Glutamatergic neuron (in vitro differentiated cells): ENCODE measurements at regions not wholly inside any gene's neighbourhood (a gene's known extent, or its start where the extent isn't known, plus 50 kb on each side); places are given as distances from the start of the nearest gene placed in this dataset.

Experiments used
- DNase-seq: peaks from one replicate; pipeline ENCODE4 v3.0.0; 2022
- H3K27ac Mint-ChIP-seq: one replicate; pipeline ENCODE4 v1.8.0; 2020; ENCODE audit warnings: mild to moderate bottlenecking, mixed read lengths, inconsistent platforms; ENCODE audit not compliant: unreplicated experiment
- H3K27me3 Mint-ChIP-seq: one replicate; pipeline ENCODE4 v1.8.0; 2020; ENCODE audit warnings: mild to moderate bottlenecking, moderate library complexity, mixed read lengths, inconsistent platforms; ENCODE audit not compliant: unreplicated experiment
- H3K36me3 Mint-ChIP-seq: one replicate; pipeline ENCODE4 v1.8.0; 2020; ENCODE audit warnings: mild to moderate bottlenecking, mixed read lengths, inconsistent platforms; ENCODE audit not compliant: unreplicated experiment
- H3K4me1 Mint-ChIP-seq: one replicate; pipeline ENCODE4 v1.8.0; 2020; ENCODE audit warnings: mild to moderate bottlenecking, low read depth, mixed read lengths, inconsistent platforms; ENCODE audit not compliant: unreplicated experiment
- H3K4me3 Mint-ChIP-seq: one replicate; pipeline ENCODE4 v1.8.0; 2020; ENCODE audit warnings: mild to moderate bottlenecking, mixed read lengths, inconsistent platforms; ENCODE audit not compliant: unreplicated experiment
- H3K9me3 Mint-ChIP-seq: one replicate; pipeline ENCODE4 v1.8.0; 2020; ENCODE audit warnings: mild to moderate bottlenecking, moderate library complexity, mixed read lengths, inconsistent platforms; ENCODE audit not compliant: unreplicated experiment
- CTCF ChIP-seq: fragments of 200-600 bp; sonication (generic); IDR thresholded peaks from one replicate; pipeline ENCODE4 v1.5.0; 2021; ENCODE audit not compliant: partially characterized antibody, unreplicated experiment

GRCh38 chr16:51049276-51049675 is 101.8 kb downstream of the SALL1 start:
- Mint-ChIP-seq H3K36me3 (no peaks in the 10 kb centered on the region), H3K27me3 (peaks cover 2% of the 10 kb centered on the region), H3K4me3 (no peak overlapping the region), H3K27ac (no peak overlapping the region), H3K9me3 (peaks cover 3% of the 10 kb centered on the region), H3K4me1 (no peaks in the 10 kb centered on the region)
- TF ChIP-seq CTCF: no peak
- no peak for DNase-seq

- no peak for TF ChIP-seq CTCF
- Mint-ChIP-seq H3K36me3 (no peaks in the 10 kb centered on the region), H3K9me3 (peaks cover 3% of the 10 kb centered on the region), H3K27ac (no peak overlapping the region), H3K4me1 (peaks cover 4% of the 10 kb centered on the region), H3K27me3 (peaks cover 2% of the 10 kb centered on the region), H3K4me3 (no peak overlapping the region)
- DNase-seq: no peak
Observed at GRCh38 chr16:51048544-51048943, 102.5 kb downstream of the SALL1 start.

- Mint-ChIP-seq H3K9me3 (peaks cover 3% of the 10 kb centered on the region), H3K36me3 (no peaks in the 10 kb centered on the region), H3K4me3 (no peak overlapping the region), H3K27ac (no peak overlapping the region), H3K27me3 (peaks cover 2% of the 10 kb centered on the region), H3K4me1 (peaks cover 4% of the 10 kb centered on the region)
- no peak for TF ChIP-seq CTCF
- no peak for DNase-seq
Observed at GRCh38 chr16:51045794-51046193, 105.3 kb downstream of the SALL1 start.

- Mint-ChIP-seq H3K27ac (no peak overlapping the region), H3K27me3 (peaks cover 2% of the 10 kb centered on the region), H3K9me3 (peaks cover 3% of the 10 kb centered on the region), H3K36me3 (no peaks in the 10 kb centered on the region), H3K4me3 (no peak overlapping the region), H3K4me1 (peaks cover 4% of the 10 kb centered on the region)
- no peak for DNase-seq
- no peak for TF ChIP-seq CTCF
Observed at GRCh38 chr16:51045186-51045585, 105.9 kb downstream of the SALL1 start.

GRCh38 chr16:51041546-51041945 is 109.5 kb downstream of the SALL1 start:
- no peak overlapping the region for H3K27ac Mint-ChIP-seq
- peaks cover 4% of the 10 kb centered on the region for H3K36me3 Mint-ChIP-seq
- TF ChIP-seq CTCF: no peak
- peaks cover 4% of the 10 kb centered on the region for H3K4me1 Mint-ChIP-seq
- no peaks in the 10 kb centered on the region for H3K9me3 Mint-ChIP-seq
- H3K4me3 Mint-ChIP-seq: no peak overlapping the region
- no peak for DNase-seq
- no peaks in the 10 kb centered on the region for H3K27me3 Mint-ChIP-seq
